ENCODE measurements at regions not wholly inside any gene's neighbourhood (a gene's known extent, or its start where the extent isn't known, plus 50 kb on each side); places are given as distances from the start of the nearest gene placed in this dataset.
"Not testable (repeated sequence)": the region's sequence is repeated elsewhere in the genome, so short reads cannot be mapped to it uniquely, and the experiment has no call there.

DNA sequence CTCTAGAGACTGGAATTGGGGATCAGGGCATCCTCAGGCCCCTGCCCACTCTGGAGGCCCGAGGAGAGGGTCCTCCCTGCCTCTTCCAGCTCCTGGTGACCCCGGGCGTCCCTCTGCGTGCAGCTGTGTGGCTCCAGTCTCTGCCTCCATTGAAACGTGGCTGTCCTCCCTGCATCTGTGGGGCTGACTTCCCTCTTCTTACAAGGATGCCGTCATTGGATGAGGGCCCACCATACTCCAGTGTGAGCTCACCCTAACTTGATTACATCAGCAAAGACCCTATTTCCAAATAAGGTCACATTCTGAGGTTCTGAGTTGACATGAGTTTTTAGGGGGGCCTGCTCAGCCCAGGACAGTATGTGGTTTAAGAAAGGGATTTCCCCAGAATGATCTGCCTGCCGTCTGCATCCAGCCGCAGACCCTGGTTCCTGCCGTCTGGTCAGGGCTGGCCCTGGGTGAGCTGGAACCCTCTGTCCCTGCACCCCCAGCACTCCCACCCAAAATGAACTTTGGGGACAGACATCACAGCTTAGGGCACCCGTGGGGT lies 4437.7 kb upstream of the TPTE start:
- FAIRE-seq; H3K9me3 ChIP-seq (ENCODE audit: control insufficient read depth in 2 of 3, insufficient read depth in 1 of 3, low read length in 3 of 3); intact Hi-C loops (cut with DNase I); H3K9ac ChIP-seq (ENCODE audit: low read length in 3 of 3); H3K36me3 ChIP-seq (ENCODE audit: control insufficient read depth in 2 of 3, insufficient read depth in 3 of 3, low read length in 3 of 3); H3K27me3 ChIP-seq (ENCODE audit: control insufficient read depth, insufficient read depth, low read length); H3K4me1 ChIP-seq (ENCODE audit: control insufficient read depth in 2 of 3, insufficient read depth in 2 of 3, low read depth in 1 of 3, low read length in 3 of 3); H3K4me3 ChIP-seq (ENCODE audit: low read length in 3 of 3); H3K27ac ChIP-seq (ENCODE audit: low read depth in 2 of 2, low read length in 2 of 2); DNase-seq: not testable (repeated sequence)

DNA sequence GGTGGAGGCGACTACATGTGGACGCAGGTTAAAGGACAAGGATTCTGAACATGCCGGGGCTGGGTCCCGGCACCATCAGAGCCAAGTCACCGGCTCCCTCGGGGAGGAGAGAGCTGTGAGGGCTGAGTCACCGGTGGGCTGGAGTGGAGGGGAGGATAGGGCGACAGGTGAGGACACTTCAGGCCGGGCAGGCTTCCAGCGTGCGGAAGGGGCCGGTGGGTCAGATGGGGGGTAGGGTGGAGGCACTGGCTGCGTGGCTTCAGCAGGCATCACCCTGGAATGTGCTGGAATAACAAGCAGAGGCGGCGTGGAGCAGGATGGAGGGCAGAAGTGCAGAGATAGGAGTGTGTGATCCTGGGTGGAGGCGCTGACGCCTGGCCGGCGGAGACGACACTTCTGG lies 4435.3 kb upstream of the TPTE start:
- H3K4me3 ChIP-seq (ENCODE audit: low read length in 3 of 3); H3K9me3 ChIP-seq (ENCODE audit: control insufficient read depth in 2 of 3, insufficient read depth in 1 of 3, low read length in 3 of 3); FAIRE-seq; DNase-seq; H3K9ac ChIP-seq (ENCODE audit: low read length in 3 of 3); H3K27me3 ChIP-seq (ENCODE audit: control insufficient read depth, insufficient read depth, low read length); H3K27ac ChIP-seq (ENCODE audit: low read depth in 2 of 2, low read length in 2 of 2); H3K36me3 ChIP-seq (ENCODE audit: control insufficient read depth in 2 of 3, insufficient read depth in 3 of 3, low read length in 3 of 3); H3K4me1 ChIP-seq (ENCODE audit: control insufficient read depth in 2 of 3, insufficient read depth in 2 of 3, low read depth in 1 of 3, low read length in 3 of 3); intact Hi-C loops (cut with DNase I): not testable (repeated sequence)

DNA sequence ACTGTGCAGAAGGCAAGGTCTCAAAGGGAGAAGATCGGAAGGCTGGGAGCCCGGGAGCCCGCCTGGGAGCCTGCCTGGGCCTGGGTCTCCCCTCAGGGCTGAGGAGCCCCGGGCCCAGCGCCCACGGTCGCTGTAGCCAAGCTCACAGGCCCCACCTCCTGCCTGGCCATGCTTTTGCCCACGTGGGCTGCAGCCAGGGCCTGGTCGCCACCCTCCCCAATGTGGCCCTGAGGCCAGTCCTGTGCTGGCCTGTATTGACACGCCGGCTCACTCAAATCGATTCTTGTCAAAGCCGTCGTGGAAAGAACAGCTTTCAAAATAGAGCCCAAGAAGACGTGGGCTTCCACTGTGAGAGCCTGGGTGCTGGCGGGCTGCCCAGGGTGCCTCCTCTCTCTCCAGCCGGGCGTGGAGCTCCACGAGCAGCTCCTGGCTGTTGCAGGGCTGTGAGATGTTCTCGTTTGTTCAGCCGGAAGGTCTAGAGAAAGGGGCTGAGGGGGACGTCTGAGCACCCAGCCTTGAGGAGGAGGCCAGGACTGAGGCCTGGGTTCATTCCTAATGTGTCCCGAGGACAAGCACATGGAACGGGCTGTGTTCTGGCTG lies 4433.7 kb upstream of the TPTE start:
- H3K9ac ChIP-seq (ENCODE audit: low read length in 3 of 3); H3K4me3 ChIP-seq (ENCODE audit: low read length in 3 of 3); H3K27me3 ChIP-seq (ENCODE audit: control insufficient read depth, insufficient read depth, low read length); DNase-seq; H3K27ac ChIP-seq (ENCODE audit: low read depth in 2 of 2, low read length in 2 of 2); intact Hi-C loops (cut with DNase I); H3K9me3 ChIP-seq (ENCODE audit: control insufficient read depth in 2 of 3, insufficient read depth in 1 of 3, low read length in 3 of 3); H3K36me3 ChIP-seq (ENCODE audit: control insufficient read depth in 2 of 3, insufficient read depth in 3 of 3, low read length in 3 of 3); FAIRE-seq; H3K4me1 ChIP-seq (ENCODE audit: control insufficient read depth in 2 of 3, insufficient read depth in 2 of 3, low read depth in 1 of 3, low read length in 3 of 3): not testable (repeated sequence)

DNA sequence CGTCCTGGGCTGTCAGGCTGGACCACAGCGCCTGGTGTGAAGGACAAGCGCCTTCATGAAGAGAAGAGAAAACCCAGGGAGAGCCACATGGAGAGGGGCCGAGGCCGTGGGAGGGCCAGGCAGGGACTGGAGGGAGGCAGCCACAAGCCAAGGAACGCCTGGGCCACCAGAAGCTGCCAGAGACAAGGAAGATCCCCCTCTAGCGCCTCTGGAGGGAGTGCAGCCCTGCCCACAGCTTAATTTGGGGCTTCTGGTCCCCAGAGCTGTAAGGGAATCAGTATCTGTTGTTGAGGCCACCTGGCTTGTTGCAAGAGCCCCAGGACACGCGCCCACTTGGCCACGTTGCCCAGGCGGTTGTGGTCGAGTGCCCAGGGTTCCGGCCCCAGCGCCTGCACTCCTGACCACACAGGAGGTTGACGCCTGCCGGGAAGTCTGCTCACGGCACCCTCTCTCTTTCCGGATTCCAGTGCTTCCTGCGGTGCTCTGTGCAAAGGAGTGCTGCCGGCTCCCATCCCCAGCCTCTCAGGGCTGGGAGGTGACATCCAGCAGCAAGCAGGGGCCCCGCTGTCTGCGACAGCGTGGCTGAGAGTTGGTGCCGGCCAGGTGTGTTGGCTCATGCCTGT lies 4431.0 kb upstream of the TPTE start:
- H3K9me3 ChIP-seq (ENCODE audit: control insufficient read depth in 2 of 3, insufficient read depth in 1 of 3, low read length in 3 of 3); H3K4me3 ChIP-seq (ENCODE audit: low read length in 3 of 3); intact Hi-C loops (cut with DNase I); H3K27ac ChIP-seq (ENCODE audit: low read depth in 2 of 2, low read length in 2 of 2); H3K27me3 ChIP-seq (ENCODE audit: control insufficient read depth, insufficient read depth, low read length); H3K9ac ChIP-seq (ENCODE audit: low read length in 3 of 3); FAIRE-seq; DNase-seq; H3K36me3 ChIP-seq (ENCODE audit: control insufficient read depth in 2 of 3, insufficient read depth in 3 of 3, low read length in 3 of 3); H3K4me1 ChIP-seq (ENCODE audit: control insufficient read depth in 2 of 3, insufficient read depth in 2 of 3, low read depth in 1 of 3, low read length in 3 of 3): not testable (repeated sequence)

DNA sequence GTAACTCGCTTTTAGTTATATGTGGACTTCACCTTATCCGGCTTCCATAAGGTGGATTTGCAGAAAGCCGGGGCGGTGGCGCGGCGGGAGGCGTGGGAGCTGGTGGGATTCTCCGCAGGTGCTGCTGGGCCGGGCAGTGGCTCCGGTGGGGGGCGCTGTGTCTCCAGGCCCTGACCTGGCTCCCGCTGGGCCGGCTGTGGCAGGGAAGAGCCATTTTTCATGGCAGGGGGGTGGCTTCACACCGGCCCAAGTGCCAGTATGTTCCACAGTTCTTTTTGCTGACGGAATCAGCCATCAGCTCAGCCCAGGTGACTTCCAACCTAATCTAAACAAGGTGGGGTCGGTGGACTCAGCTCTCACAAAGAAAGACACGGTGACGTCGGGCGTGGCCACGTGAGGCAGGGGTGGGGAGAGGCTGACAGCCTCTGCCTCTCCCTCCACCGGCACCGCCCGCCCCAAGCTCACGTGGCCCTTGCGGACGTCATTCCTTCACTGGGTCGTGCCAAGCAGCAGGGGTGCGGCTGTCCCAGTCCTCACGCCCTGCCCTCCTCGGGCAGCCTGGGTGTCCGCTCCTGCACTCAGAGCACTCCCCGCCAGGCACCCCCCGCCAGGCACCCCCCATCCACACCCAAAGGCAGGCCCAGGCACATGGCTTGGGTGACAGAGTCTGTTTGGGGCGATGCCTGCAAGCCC lies 4429.9 kb upstream of the TPTE start:
- H3K36me3 ChIP-seq (ENCODE audit: control insufficient read depth in 2 of 3, insufficient read depth in 3 of 3, low read length in 3 of 3); H3K27me3 ChIP-seq (ENCODE audit: control insufficient read depth, insufficient read depth, low read length); H3K4me1 ChIP-seq (ENCODE audit: control insufficient read depth in 2 of 3, insufficient read depth in 2 of 3, low read depth in 1 of 3, low read length in 3 of 3); H3K9me3 ChIP-seq (ENCODE audit: control insufficient read depth in 2 of 3, insufficient read depth in 1 of 3, low read length in 3 of 3); intact Hi-C loops (cut with DNase I); H3K4me3 ChIP-seq (ENCODE audit: low read length in 3 of 3); FAIRE-seq; H3K27ac ChIP-seq (ENCODE audit: low read depth in 2 of 2, low read length in 2 of 2); H3K9ac ChIP-seq (ENCODE audit: low read length in 3 of 3); DNase-seq: not testable (repeated sequence)

DNA sequence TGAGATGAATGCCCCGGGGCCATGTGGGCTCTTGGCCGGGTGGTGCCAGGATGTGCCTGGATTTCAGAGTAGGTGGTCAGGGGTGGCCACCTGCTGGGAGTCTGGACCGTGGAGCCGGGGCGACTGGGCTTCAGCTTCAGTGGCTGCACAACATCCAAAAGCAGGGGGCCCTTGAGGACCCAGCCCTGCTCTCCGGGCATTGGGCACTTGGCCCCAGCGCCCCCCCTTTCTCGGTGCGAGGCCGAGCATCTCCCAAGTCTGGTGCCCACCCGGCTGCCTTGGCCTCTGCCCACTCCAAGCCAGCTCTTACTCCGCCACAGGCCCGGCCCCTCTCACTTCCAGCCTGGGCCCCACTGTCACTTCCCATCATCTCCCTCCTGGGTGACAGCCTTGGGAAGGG lies 4429.0 kb upstream of the TPTE start:
- intact Hi-C loops (cut with DNase I); H3K4me1 ChIP-seq (ENCODE audit: control insufficient read depth in 2 of 3, insufficient read depth in 2 of 3, low read depth in 1 of 3, low read length in 3 of 3); DNase-seq; H3K27ac ChIP-seq (ENCODE audit: low read depth in 2 of 2, low read length in 2 of 2); H3K9me3 ChIP-seq (ENCODE audit: control insufficient read depth in 2 of 3, insufficient read depth in 1 of 3, low read length in 3 of 3); H3K27me3 ChIP-seq (ENCODE audit: control insufficient read depth, insufficient read depth, low read length); H3K36me3 ChIP-seq (ENCODE audit: control insufficient read depth in 2 of 3, insufficient read depth in 3 of 3, low read length in 3 of 3); FAIRE-seq; H3K9ac ChIP-seq (ENCODE audit: low read length in 3 of 3); H3K4me3 ChIP-seq (ENCODE audit: low read length in 3 of 3): not testable (repeated sequence)

DNA sequence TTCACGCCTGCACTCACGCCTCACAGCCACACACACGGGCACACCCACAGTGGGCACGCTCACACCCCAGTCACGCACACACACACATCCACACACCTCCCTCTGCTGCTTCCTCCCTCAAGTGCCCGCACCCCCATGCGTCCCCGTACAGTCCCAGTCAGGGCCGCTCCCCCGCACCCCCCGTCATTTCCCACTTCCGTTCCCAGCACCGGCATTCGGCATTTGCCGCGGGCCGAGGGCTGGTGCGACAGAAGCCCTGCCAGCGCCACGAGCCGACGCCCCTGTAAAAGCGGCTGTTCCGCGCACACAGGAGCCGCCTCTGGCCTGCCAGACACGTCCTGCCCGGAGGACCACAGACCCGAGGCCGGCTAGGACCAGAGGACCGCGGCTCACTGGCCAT lies 4428.0 kb upstream of the TPTE start:
- H3K4me1 ChIP-seq (ENCODE audit: control insufficient read depth in 2 of 3, insufficient read depth in 2 of 3, low read depth in 1 of 3, low read length in 3 of 3); intact Hi-C loops (cut with DNase I); H3K4me3 ChIP-seq (ENCODE audit: low read length in 3 of 3); H3K27ac ChIP-seq (ENCODE audit: low read depth in 2 of 2, low read length in 2 of 2); FAIRE-seq; H3K9ac ChIP-seq (ENCODE audit: low read length in 3 of 3); H3K9me3 ChIP-seq (ENCODE audit: control insufficient read depth in 2 of 3, insufficient read depth in 1 of 3, low read length in 3 of 3); H3K36me3 ChIP-seq (ENCODE audit: control insufficient read depth in 2 of 3, insufficient read depth in 3 of 3, low read length in 3 of 3); H3K27me3 ChIP-seq (ENCODE audit: control insufficient read depth, insufficient read depth, low read length): not testable (repeated sequence)
- peak in 1 of 5 donors; percentile 73 for DNase-seq

DNA sequence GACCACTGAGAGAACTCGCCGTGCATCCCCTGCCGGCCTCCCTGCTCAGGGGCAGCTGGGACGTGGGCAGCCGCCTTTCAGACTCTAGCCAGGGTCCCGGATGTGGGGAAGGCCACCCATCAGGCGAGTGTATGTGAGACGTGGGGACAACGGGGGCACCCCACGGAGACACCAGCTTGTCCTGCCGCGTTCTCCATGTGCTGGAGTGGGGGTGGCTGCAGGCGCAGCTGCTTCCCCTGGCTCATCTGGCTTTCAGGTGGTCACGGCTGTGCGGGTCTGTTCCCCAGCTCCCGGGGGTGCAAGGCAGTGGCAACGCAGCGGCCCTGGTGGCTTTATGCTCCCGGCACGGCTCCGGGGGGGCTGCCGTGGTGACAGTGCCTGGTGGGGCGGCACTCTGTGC lies 4427.5 kb upstream of the TPTE start:
- H3K9me3 ChIP-seq (ENCODE audit: control insufficient read depth in 2 of 3, insufficient read depth in 1 of 3, low read length in 3 of 3); H3K4me3 ChIP-seq (ENCODE audit: low read length in 3 of 3); intact Hi-C loops (cut with DNase I); H3K27ac ChIP-seq (ENCODE audit: low read depth in 2 of 2, low read length in 2 of 2); H3K27me3 ChIP-seq (ENCODE audit: control insufficient read depth, insufficient read depth, low read length); H3K36me3 ChIP-seq (ENCODE audit: control insufficient read depth in 2 of 3, insufficient read depth in 3 of 3, low read length in 3 of 3); H3K9ac ChIP-seq (ENCODE audit: low read length in 3 of 3); FAIRE-seq; H3K4me1 ChIP-seq (ENCODE audit: control insufficient read depth in 2 of 3, insufficient read depth in 2 of 3, low read depth in 1 of 3, low read length in 3 of 3): not testable (repeated sequence)
- peak in 1 of 5 donors; percentile 29 for DNase-seq
